ENCODE measurements at regions not wholly inside any gene's neighbourhood (a gene's known extent, or its start where the extent isn't known, plus 50 kb on each side); places are given as distances from the start of the nearest gene placed in this dataset.

- H3K36me3 ChIP-seq, result no peaks in the 10 kb centered on the region
- H3K27ac ChIP-seq, result no peak overlapping the region
- 53 to 68% methylated on average over 4 of the region's 4 CpGs for WGBS, 2 donors
- no peak overlapping the region for H3K4me3 ChIP-seq
- H3K4me1 ChIP-seq, result peaks cover 0 to 8% (median 0%) of the 10 kb centered on the region in 4 donors
- DNase-seq, result no peak
- intact Hi-C loops (cut with DNase I), result no loop called here
- TF ChIP-seq POLR2A (IDR thresholded peaks at IDR 0.05), result no peak
- TF ChIP-seq, protein P1, sequence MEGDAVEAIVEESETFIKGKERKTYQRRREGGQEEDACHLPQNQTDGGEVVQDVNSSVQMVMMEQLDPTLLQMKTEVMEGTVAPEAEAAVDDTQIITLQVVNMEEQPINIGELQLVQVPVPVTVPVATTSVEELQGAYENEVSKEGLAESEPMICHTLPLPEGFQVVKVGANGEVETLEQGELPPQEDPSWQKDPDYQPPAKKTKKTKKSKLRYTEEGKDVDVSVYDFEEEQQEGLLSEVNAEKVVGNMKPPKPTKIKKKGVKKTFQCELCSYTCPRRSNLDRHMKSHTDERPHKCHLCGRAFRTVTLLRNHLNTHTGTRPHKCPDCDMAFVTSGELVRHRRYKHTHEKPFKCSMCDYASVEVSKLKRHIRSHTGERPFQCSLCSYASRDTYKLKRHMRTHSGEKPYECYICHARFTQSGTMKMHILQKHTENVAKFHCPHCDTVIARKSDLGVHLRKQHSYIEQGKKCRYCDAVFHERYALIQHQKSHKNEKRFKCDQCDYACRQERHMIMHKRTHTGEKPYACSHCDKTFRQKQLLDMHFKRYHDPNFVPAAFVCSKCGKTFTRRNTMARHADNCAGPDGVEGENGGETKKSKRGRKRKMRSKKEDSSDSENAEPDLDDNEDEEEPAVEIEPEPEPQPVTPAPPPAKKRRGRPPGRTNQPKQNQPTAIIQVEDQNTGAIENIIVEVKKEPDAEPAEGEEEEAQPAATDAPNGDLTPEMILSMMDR (IDR thresholded peaks at IDR 0.05), result no peak
- TF ChIP-seq POLR2AphosphoS5 (IDR thresholded peaks at IDR 0.05), result no peak
- no peak for TF ChIP-seq EP300 (IDR thresholded peaks at IDR 0.05)
- H3K27me3 ChIP-seq, result no peaks in the 10 kb centered on the region
- H3K9me3 ChIP-seq, result no peaks in the 10 kb centered on the region
These were observed 126.8 kb upstream of the TMEM170B start for GRCh38 chr6:11410539-11411307.

DNA sequence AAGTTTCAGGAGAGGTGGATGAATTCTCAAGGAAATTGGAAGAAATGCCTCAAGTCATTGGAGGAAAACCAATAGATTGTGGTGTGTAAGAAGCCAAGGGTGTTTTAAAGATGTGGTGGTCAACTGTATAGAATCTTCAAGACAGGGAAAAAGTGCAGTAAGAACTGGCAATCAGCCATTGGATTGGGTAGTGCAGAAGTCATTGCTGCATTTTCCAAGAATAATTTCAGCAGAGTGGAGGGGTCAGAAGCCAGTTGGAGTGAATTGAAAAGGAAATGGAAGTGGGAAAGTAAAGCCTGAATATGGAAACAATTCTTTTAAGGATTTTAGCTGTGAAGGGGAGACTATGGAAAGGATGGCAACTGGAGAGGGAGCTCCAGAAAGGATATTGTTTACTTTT is 128.2 kb upstream of the TMEM170B start:
- H3K9me3 ChIP-seq, result no peaks in the 10 kb centered on the region
- H3K4me3 ChIP-seq, result no peak overlapping the region
- DNase-seq, result no peak
- H3K36me3 ChIP-seq, result no peaks in the 10 kb centered on the region
- intact Hi-C loops (cut with DNase I), result no loop called here
- no peak overlapping the region for H3K27ac ChIP-seq
- H3K4me1 ChIP-seq, result peaks cover 0 to 8% (median 0%) of the 10 kb centered on the region in 4 donors
- no peaks in the 10 kb centered on the region for H3K27me3 ChIP-seq
- TF ChIP-seq POLR2A (IDR thresholded peaks at IDR 0.05), result no peak

GRCh38 chr6:11407414-11407813 is 130.1 kb upstream of the TMEM170B start:
- H3K27ac ChIP-seq, result no peak overlapping the region
- no peak for DNase-seq
- no peaks in the 10 kb centered on the region for H3K27me3 ChIP-seq
- no peak for TF ChIP-seq POLR2A (IDR thresholded peaks at IDR 0.05)
- no peak for TF ChIP-seq POLR2AphosphoS5 (IDR thresholded peaks at IDR 0.05)
- TF ChIP-seq EP300 (IDR thresholded peaks at IDR 0.05), result no peak
- TF ChIP-seq, protein P1 (IDR thresholded peaks at IDR 0.05), result no peak
- 82 to 93% methylated on average over 2 of the region's 2 CpGs for WGBS, 2 donors
- peaks cover 0 to 8% (median 0%) of the 10 kb centered on the region in 4 donors for H3K4me1 ChIP-seq
- H3K4me3 ChIP-seq, result no peak overlapping the region
- no peaks in the 10 kb centered on the region for H3K9me3 ChIP-seq
- no peaks in the 10 kb centered on the region for H3K36me3 ChIP-seq
- intact Hi-C loops (cut with DNase I), result no loop called here

GRCh38 chr6:11404838-11405237 is 132.7 kb upstream of the TMEM170B start:
- Histone ChIP-seq H3K27me3 (no peaks in the 10 kb centered on the region), H3K36me3 (no peaks in the 10 kb centered on the region), H3K27ac (no peak overlapping the region), H3K9me3 (no peaks in the 10 kb centered on the region), H3K4me1 (no peaks in the 10 kb centered on the region), H3K4me3 (no peak overlapping the region)
- DNase-seq, result no peak
- 45 to 91% methylated on average over 4 of the region's 4 CpGs for WGBS, 2 donors
- intact Hi-C loops (cut with DNase I), result no loop called here
- TF ChIP-seq, protein P1 (IDR thresholded peaks at IDR 0.05), result no peak
- TF ChIP-seq POLR2AphosphoS5 (IDR thresholded peaks at IDR 0.05), result no peak
- TF ChIP-seq EP300 (IDR thresholded peaks at IDR 0.05), result no peak
- no peak for TF ChIP-seq POLR2A (IDR thresholded peaks at IDR 0.05)

DNA sequence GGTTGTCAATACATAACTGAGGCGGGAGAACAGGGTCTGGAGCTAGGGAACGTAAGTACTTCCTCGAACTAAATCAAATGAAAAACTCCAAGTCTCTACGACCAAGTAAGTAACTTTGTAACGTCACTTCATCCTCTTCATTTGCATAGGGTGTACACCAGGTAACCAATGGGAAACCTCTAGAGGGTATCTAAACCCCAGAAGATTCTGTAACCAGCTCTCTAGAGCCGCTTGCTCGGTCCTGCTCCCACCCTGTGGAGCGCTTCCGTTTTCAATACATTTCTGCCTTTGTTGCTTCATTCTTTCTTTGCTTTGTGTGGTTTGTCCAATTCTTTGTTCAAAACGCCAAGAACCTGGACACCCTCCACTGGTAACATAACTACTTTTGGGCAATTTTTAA is 133.5 kb upstream of the TMEM170B start:
- WGBS, 2 donors, result 90 to 93% methylated on average over 10 of the region's 10 CpGs
- no peaks in the 10 kb centered on the region for H3K4me1 ChIP-seq
- TF ChIP-seq POLR2AphosphoS5 (IDR thresholded peaks at IDR 0.05) (no peak), POLR2A (IDR thresholded peaks at IDR 0.05) (no peak)
- TF ChIP-seq, protein P1 (IDR thresholded peaks at IDR 0.05), result no peak
- no peak overlapping the region for H3K27ac ChIP-seq
- intact Hi-C loops (cut with DNase I), result no loop called here
- no peak for DNase-seq
- H3K4me3 ChIP-seq, result no peak overlapping the region
- no peaks in the 10 kb centered on the region for H3K9me3 ChIP-seq
- no peaks in the 10 kb centered on the region for H3K27me3 ChIP-seq
- H3K36me3 ChIP-seq, result no peaks in the 10 kb centered on the region
